Upper lobe of right lung (tissue), 1 donor: ENCODE measurements at regions not wholly inside any gene's neighbourhood (a gene's known extent, or its start where the extent isn't known, plus 50 kb on each side); places are given as distances from the start of the nearest gene placed in this dataset.
A peak's percentile ranks its signal among the peaks of the same experiment; 100 is the strongest.

Experiments
- ATAC-seq: fragments of 200-7000 bp; cut with Tn5 transposase; one replicate; pipeline ENCODE4 v1.9.1; 2020; ENCODE audit warnings: mild to moderate bottlenecking, moderate library complexity
- DNase-seq: peaks from one replicate; pipeline ENCODE4 v3.0.0-alpha.2; 2020
- H3K27ac ChIP-seq: fragments of 200-600 bp; one replicate; pipeline ENCODE4 v1.8.0; 2022
- H3K27me3 ChIP-seq: fragments of 200-600 bp; one replicate; pipeline ENCODE4 v1.8.0; 2022; ENCODE audit warnings: mild to moderate bottlenecking
- H3K36me3 ChIP-seq: fragments of 200-600 bp; one replicate; pipeline ENCODE4 v1.8.0; 2022
- H3K4me1 ChIP-seq: fragments of 200-600 bp; one replicate; pipeline ENCODE4 v1.8.0; 2022
- H3K4me3 ChIP-seq: fragments of 200-600 bp; one replicate; pipeline ENCODE4 v1.8.0; 2022; ENCODE audit warnings: mild to moderate bottlenecking
- H3K9me3 ChIP-seq: fragments of 200-600 bp; one replicate; pipeline ENCODE4 v1.8.0; 2022
- CTCF ChIP-seq: fragments of 200-600 bp; IDR thresholded peaks from one replicate; pipeline ENCODE4 v1.8.0; 2022; ENCODE audit warnings: antibody characterized with exemption
- intact Hi-C: fragments of 100-400 bp; cut with DNase I; formaldehyde crosslinking; loops from one replicate; pipeline ENCODE4 v1.11.0; 2022
- donor health status: DM: no; HTN: yes; CAD: no; lungs with severe emphysema.

GRCh38 chr16:54447576-54448440 is 161.2 kb upstream of the IRX3 start:
- Histone ChIP-seq H3K27ac (no peak overlapping the region), H3K36me3 (no peaks in the 10 kb centered on the region), H3K4me3 (no peak overlapping the region), H3K9me3 (no peaks in the 10 kb centered on the region), H3K4me1 (no peaks in the 10 kb centered on the region), H3K27me3 (no peaks in the 10 kb centered on the region)
- no peak for DNase-seq
- no peak for TF ChIP-seq CTCF
- ATAC-seq = no peak
- intact Hi-C loops = no loop called here

- no peak overlapping the region for H3K27ac ChIP-seq
- DNase-seq (no peak), ATAC-seq (peak; percentile 66)
- no peaks in the 10 kb centered on the region for H3K4me1 ChIP-seq
- intact Hi-C loops = no loop called here
- no peak overlapping the region for H3K4me3 ChIP-seq
- no peaks in the 10 kb centered on the region for H3K27me3 ChIP-seq
- no peaks in the 10 kb centered on the region for H3K36me3 ChIP-seq
- no peak for TF ChIP-seq CTCF
- H3K9me3 ChIP-seq = no peaks in the 10 kb centered on the region
Observed at GRCh38 chr16:54446639-54447038, 160.1 kb upstream of the IRX3 start.

GRCh38 chr16:54444851-54445458 is 158.4 kb upstream of the IRX3 start:
- DNase-seq (no peak), ATAC-seq (no peak)
- intact Hi-C loops = no loop called here
- Histone ChIP-seq H3K4me1 (no peaks in the 10 kb centered on the region), H3K9me3 (no peaks in the 10 kb centered on the region), H3K27me3 (no peaks in the 10 kb centered on the region), H3K4me3 (no peak overlapping the region), H3K36me3 (no peaks in the 10 kb centered on the region), H3K27ac (no peak overlapping the region)
- TF ChIP-seq CTCF = no peak

- Histone ChIP-seq H3K27me3 (no peaks in the 10 kb centered on the region), H3K4me3 (no peak overlapping the region), H3K27ac (no peak overlapping the region), H3K9me3 (no peaks in the 10 kb centered on the region), H3K36me3 (no peaks in the 10 kb centered on the region), H3K4me1 (no peaks in the 10 kb centered on the region)
- DNase-seq = no peak
- no peak for ATAC-seq
- intact Hi-C loops = no loop called here
- no peak for TF ChIP-seq CTCF
Observed at GRCh38 chr16:54443839-54444238, 157.3 kb upstream of the IRX3 start.

GRCh38 chr16:54443352-54443751 is 156.8 kb upstream of the IRX3 start:
- DNase-seq (no peak), ATAC-seq (no peak)

More at GRCh38 chr16:54443352-54443751, 156.8 kb upstream of the IRX3 start:
- no peak overlapping the region for H3K27ac ChIP-seq
- H3K9me3 ChIP-seq = no peaks in the 10 kb centered on the region
- H3K27me3 ChIP-seq = no peaks in the 10 kb centered on the region
- H3K4me3 ChIP-seq = no peak overlapping the region
- no peak for TF ChIP-seq CTCF
- intact Hi-C loops = no loop called here
- no peaks in the 10 kb centered on the region for H3K36me3 ChIP-seq
- no peaks in the 10 kb centered on the region for H3K4me1 ChIP-seq
